Femur (tissue), 1 donor: ENCODE measurements at regions not wholly inside any gene's neighbourhood (a gene's known extent, or its start where the extent isn't known, plus 50 kb on each side); places are given as distances from the start of the nearest gene placed in this dataset.
"Not testable (repeated sequence)": the region's sequence is repeated elsewhere in the genome, so short reads cannot be mapped to it uniquely, and the experiment has no call there.

Experiments used
- DNase-seq: peaks from one replicate; pipeline ENCODE4 v3.0.0-alpha.2; 2017

DNA sequence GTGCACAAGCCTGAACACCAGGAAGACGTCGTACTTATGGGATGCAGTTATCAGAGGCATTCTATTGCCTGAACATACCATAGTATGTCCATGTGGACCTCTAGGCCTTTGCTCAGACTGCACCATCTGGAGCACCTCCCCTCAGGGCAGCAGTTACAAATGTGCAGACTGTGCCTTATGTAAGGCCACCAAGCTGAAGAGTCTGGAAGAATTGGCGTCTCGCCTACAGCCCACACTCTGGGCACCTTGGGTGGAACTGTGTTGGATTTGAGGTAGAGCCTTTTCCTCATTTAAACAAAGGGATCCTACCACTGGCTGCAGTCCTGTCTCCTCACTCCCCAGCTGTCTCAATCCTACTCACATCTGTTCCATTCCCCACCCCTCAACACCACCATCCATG lies 204.3 kb upstream of the FRMD6 start:
- DNase-seq: no peak

- DNase-seq: peak; percentile 56
Measured at GRCh38 chr14:51448831-51449670, 202.7 kb upstream of the FRMD6 start.

- DNase-seq: no peak
Measured at GRCh38 chr14:51449681-51450080, 202.0 kb upstream of the FRMD6 start.

GRCh38 chr14:51451561-51451960 lies 200.1 kb upstream of the FRMD6 start:
- no peak for DNase-seq

- DNase-seq: peak; percentile 39
Measured at GRCh38 chr14:51453869-51454268, 197.8 kb upstream of the FRMD6 start.

- no peak for DNase-seq
Measured at GRCh38 chr14:51454351-51454750, 197.4 kb upstream of the FRMD6 start.

GRCh38 chr14:51455041-51455835 lies 196.5 kb upstream of the FRMD6 start:
- no peak for DNase-seq

DNA sequence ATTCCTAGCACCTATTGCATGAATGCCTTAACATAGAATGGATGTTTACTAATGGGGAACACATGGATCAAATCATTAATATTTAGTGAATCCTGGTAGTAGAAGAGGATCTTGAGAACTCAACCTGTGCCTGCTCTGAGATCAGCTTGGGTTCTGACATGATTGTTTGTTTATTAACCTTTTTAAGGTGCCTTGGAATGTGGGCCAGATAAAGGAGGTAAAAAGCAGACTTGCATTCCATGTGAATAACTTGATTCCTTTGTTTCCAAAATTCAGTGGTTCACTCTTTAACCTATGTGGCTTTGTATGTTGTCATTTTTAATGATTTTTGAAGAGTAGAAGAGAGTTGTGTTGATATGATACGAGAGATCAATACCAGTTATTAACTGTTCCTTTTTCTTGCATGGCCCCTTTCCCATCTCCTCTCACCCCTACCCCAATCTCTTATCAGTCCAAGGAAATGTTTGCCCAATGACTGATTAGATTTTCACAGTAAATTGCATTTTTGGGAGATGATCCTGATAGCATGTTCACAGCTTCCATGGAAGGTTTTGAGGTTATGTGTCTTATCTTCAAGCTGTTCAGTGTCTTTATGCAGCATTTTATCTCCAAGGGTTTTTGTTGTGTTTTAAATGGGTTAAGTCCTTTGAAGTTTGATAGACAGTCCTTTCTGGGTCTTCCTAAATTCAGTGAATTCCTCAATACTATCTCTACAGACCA lies 193.7 kb upstream of the FRMD6 start:
- no peak for DNase-seq

GRCh38 chr14:51458563-51458955 lies 193.2 kb upstream of the FRMD6 start:
- no peak for DNase-seq

- no peak for DNase-seq
Measured at GRCh38 chr14:51460011-51460410, 191.7 kb upstream of the FRMD6 start.

- no peak for DNase-seq
Measured at GRCh38 chr14:51462182-51462581, 189.5 kb upstream of the FRMD6 start.

DNA sequence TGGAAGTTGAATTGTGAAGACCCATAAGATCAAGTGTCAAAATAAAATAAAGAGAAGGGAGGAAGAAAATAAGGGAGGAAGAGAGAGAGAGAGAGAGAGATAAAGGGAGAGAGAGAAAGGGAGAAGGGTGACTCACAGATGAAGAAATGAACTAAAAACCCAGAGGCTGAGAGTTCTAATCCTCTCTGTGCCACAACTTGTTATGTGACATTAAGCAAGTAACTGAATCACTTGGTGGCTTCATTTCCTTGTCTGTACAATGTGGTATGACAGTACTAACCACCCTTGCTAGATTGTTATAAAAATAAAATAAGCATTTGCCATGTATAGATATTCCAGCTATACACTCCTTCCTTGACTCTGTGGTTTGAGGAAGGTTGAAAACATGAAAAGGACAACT lies 189.0 kb upstream of the FRMD6 start:
- no peak for DNase-seq

GRCh38 chr14:51463461-51463860 lies 188.2 kb upstream of the FRMD6 start:
- DNase-seq: no peak

- DNase-seq: no peak
Measured at GRCh38 chr14:51464411-51464810, 187.3 kb upstream of the FRMD6 start.

GRCh38 chr14:51465486-51465885 lies 186.2 kb upstream of the FRMD6 start:
- no peak for DNase-seq

- not testable (repeated sequence) for DNase-seq
Measured at GRCh38 chr14:51467392-51467791, 184.3 kb upstream of the FRMD6 start.

DNA sequence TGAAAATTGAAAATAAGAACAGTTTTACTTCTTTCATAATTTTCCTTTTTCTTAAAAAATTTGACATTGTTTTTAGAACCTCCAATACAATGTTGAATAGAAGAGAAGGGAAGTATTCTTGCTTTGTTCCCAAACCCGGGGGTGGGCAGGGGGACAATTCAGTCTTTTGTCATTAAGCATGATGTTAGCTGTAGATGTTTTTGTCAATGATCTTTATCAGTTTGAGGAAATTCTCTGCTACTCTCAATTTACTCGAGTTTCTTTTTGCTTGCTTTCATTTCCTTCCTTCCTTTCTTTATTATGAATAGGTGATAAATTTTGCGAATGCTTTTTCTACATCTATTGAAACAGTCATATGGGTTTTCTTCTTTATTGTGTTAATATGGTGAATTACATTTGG lies 183.2 kb upstream of the FRMD6 start:
- DNase-seq: no peak

DNA sequence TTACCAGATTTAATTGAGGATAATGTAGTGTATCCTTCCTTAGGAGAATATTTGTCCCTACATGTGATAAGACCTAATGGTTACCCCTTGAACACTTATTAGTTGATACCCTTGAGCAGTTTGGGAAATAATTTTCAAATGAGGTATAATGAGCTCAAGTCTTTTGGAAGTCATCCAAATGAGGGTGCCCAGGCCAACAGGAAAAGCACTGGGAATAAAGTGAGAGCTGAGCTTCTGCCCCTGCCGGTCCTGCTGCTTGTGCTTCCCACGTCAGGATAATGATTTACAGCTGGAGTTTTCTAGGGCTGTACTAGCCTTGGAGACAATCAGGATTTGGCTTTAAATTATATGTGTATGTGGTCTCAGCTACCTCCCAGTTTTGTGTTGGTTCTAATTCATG lies 178.8 kb upstream of the FRMD6 start:
- DNase-seq: no peak

GRCh38 chr14:51473351-51473750 lies 178.4 kb upstream of the FRMD6 start:
- DNase-seq: no peak

DNA sequence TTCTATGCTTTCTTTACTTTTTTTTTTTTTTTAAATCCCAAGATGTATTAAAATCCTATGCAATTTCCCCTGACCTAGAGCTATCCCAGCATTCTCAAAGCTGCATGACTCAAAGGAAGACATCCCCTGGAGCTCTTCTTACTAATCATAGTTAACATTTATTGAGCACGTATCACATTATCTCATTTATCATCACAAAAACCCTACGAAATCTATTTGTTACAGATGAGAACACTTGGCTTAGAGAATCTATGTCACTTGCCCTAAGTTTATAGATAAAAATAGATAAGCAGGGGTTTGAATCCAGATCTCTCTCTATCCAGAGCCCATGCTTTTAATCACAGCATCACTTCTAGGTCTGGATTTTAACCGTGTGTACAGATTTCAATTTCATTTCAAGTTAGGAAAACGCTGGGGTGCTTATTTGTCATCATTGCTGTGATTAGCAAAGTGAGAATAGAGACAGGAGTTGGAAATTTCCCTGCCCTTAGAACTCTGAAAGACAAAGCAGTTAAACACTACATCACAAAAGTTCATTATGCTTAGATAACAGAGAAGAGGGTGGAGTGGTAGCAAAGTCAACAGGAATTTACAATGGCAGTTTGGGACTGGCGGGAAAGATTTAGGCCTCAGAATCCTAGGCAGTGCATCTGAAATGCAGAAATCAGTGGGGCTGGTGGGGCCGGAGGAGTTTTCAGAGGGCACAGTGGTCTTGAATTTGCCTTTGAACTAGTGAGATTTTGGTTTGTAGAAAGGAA lies 177.7 kb upstream of the FRMD6 start:
- no peak for DNase-seq

DNA sequence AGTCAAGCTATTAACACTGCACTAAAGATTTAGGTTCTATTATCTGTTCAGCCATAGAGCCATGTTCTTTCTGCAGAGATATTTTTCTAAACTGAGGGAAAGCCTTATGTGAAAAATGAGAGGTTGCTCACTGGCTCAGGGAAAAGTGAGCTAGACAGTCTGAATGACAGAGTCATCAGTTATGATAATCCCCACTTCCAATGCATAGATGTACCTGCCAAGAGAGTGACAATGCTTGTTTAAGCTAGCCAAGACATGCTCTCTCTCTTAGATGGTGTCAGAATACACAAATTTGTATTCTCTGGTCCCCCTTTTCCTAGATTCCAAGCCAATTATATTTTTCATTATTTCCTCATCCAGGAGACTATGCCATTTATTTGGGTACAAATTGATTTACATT lies 176.9 kb upstream of the FRMD6 start:
- no peak for DNase-seq

GRCh38 chr14:51478175-51478621 lies 173.5 kb upstream of the FRMD6 start:
- DNase-seq: no peak
